CD4-positive, alpha-beta T cell treated with Interleukin-6 at 100 ng/mL for 8 hours (primary cell): ENCODE measurements at regions not wholly inside any gene's neighbourhood (a gene's known extent, or its start where the extent isn't known, plus 50 kb on each side); places are given as distances from the start of the nearest gene placed in this dataset.

Experiments used
- DNase-seq: peaks from one replicate; pipeline ENCODE4 v3.0.0-alpha.2; 2020; ENCODE audit warnings: mixed read lengths, low spot score

DNA sequence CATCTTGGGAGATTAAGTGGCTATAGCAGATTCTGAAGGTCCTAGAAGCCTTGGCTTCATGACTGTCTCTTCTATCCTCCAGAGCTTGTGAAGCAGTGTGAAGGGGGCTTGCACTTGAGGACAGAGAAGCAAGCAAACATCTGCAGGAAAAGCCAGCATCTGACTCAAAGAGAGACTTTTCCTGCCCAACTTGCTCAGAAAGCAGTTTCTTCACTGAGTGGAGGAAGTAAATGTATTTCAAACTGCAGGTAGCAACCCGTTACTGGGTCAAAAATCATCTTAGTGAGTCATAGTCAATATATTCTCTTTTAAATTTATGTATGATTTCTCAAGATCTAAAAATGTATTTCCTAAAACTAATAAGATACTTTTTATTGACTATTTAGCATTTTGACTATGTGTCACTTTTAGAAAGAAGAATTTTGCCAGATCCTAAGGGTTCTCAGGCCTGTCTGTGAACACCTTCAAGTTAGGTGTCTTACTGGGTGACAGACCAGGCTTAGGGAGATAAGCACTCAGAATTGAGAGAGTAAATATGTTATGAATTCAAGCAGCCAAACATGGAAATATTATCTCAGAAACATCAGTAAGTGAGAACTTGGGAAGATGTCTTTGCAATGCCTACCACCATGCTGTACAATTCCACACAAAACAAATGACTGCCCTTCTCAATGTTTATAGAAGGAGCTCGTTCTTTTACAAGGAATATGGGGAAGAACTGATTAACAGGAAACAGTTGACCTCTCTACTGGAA, 72.6 kb upstream of the DMAC1 start:
- DNase-seq = no peak

DNA sequence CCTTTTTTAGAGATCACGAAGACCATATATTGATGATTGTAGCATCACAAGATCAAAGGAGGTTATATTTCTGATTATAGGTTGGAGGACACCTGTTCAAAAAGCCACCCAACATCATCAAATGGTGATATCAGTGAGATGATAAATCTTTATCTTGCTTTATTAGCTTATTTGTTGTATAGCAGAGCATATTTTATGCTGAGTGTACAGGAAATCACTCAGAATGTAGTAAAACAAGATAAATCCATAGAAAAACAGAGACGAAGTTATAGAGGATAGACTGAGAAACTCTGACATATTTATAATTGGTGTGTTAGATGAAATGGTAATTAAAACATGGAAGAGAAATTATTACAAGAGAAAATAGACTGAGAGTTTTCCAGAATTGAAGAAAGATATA, 69.8 kb upstream of the DMAC1 start:
- DNase-seq = no peak

GRCh38 chr9:7862170-7862569, 62.6 kb upstream of the DMAC1 start:
- no peak for DNase-seq

GRCh38 chr9:7861086-7861485, 61.5 kb upstream of the DMAC1 start:
- DNase-seq = no peak

DNA sequence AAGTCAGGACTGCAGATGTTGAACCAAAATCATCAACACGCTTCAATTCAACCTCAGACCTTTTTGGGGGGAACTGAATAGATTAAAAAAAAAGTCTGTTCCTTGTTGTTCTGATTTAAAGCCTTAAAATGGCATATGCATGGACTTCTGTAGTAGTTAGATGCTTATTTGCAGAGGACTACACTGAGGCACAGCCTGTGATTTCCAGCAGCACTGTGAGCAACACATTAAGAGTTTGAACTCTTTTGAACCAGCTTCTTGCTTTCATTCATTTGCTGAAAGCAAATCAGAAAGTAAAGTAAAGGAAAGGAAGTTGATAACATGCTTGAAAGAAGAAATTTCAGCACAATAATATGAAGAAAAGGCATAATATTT, 60.7 kb upstream of the DMAC1 start:
- no peak for DNase-seq

DNA sequence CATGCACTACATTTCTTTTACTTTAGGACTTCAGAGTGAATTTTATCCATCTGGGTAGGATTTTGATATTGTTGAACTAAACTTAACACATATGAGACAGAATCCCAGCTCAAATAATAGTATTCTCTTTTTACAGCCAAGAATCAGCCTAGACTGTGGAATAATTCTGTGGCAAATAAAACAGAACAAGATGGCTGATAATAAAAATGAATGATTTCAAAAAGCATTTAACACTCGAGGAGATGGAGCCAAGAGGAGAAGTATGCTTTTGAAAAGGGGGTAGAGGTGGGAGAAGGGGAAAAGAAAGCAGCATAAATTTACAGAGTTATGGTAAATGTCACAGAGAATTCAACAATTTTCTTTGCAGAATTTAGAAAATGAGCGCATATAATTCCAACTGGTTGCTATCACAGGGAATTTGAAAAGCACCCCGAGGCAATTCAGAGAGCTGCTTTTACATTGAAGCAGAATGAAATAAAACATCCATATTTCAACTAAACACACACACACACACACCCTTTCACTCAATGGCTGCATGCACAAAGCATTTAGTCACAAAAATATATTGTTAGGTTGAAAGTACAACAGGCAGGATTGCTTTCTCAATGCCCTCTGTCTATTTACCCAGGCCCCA, 60.2 kb upstream of the DMAC1 start:
- DNase-seq = no peak

- DNase-seq = no peak
Measured at GRCh38 chr9:7858166-7858565, 58.6 kb upstream of the DMAC1 start.

GRCh38 chr9:7854763-7855162, 55.2 kb upstream of the DMAC1 start:
- no peak for DNase-seq
